GM18507 (cell line): ENCODE measurements at regions not wholly inside any gene's neighbourhood (a gene's known extent, or its start where the extent isn't known, plus 50 kb on each side); places are given as distances from the start of the nearest gene placed in this dataset.

Experiments
- DNase-seq: peaks from one replicate; pipeline ENCODE4 v3.0.0; 2011; ENCODE audit warnings: low read depth; ENCODE audit not compliant: insufficient read length; ENCODE audit errors: extremely low spot score
- FAIRE-seq: peaks from 2 replicates; lab custom pipeline; 2011; peaks lifted over from hg19 to GRCh38; lab: Jason Lieb, UNC

DNA sequence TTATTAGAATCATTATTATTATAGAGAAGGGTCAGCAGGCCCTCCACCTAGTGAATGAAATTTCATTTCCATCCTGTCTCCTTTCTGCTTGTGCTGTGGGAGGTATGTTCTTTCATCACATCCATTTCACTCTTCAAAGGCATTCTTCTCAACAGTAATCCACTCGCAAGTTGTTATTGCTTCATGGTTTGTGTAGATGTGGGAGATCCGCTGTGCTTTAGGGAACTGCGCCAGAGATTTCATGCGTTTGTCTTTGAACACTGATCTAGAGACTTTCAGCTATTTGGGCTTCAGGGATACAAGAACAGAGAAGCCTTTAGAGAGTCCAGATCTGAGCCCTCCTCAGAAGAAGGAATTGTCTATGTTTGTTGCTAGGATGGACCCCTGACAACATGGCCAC, 53.5 kb upstream of the PUDP start:
- DNase-seq (no peak), FAIRE-seq (no peak)

DNA sequence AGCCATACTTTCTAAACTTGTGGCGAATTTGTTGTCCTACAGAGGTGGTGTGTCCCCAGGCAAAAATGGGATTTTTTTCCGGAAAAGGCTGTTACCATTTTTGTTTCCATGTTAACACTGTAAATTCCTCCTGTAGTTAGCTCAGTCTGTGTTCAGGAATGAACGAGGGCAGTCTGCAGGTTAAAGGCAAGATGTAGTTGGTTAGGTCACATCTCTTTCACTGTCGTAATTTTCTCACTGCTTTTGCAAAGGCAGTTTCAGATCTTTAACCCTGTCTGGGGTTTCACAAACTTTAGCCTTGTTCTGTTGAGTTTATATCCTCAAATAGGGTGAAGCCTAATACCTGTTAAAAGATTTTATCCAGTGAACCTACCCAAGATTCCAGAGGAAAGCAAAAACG, 50.5 kb upstream of the PUDP start:
- FAIRE-seq (peak; percentile 31), DNase-seq (no peak)
